ENCODE measurements at regions not wholly inside any gene's neighbourhood (a gene's known extent, or its start where the extent isn't known, plus 50 kb on each side); places are given as distances from the start of the nearest gene placed in this dataset.
A peak's percentile ranks its signal among the peaks of the same experiment; 100 is the strongest.
"Not testable (repeated sequence)": the region's sequence is repeated elsewhere in the genome, so short reads cannot be mapped to it uniquely, and the experiment has no call there.

GRCh38 chr3:176651622-176652021 is 545.7 kb downstream of the TBL1XR1 start:
- FAIRE-seq = no peak

GRCh38 chr3:176650478-176650877 is 546.8 kb downstream of the TBL1XR1 start:
- DNase-seq (ENCODE audit: low spot score) = peak; percentile 2

More at GRCh38 chr3:176651622-176652021, 545.7 kb downstream of the TBL1XR1 start:
- DNase-seq (ENCODE audit: low spot score) = no peak

GRCh38 chr3:176647987-176648386 is 549.3 kb downstream of the TBL1XR1 start:
- no peak for FAIRE-seq
- DNase-seq (ENCODE audit: low spot score) = no peak

More at GRCh38 chr3:176650478-176650877, 546.8 kb downstream of the TBL1XR1 start:
- no peak for FAIRE-seq

- FAIRE-seq (no peak), DNase-seq (ENCODE audit: low spot score) (peak; percentile 5)
Measured at GRCh38 chr3:176633511-176633910, 563.8 kb downstream of the TBL1XR1 start.

- FAIRE-seq (no peak), DNase-seq (ENCODE audit: low spot score) (no peak)
Measured at GRCh38 chr3:176632925-176633324, 564.4 kb downstream of the TBL1XR1 start.

GRCh38 chr3:176631165-176631564 is 566.1 kb downstream of the TBL1XR1 start:
- FAIRE-seq = no peak

GRCh38 chr3:176628101-176628639 is 569.1 kb downstream of the TBL1XR1 start:
- FAIRE-seq (no peak), DNase-seq (ENCODE audit: low spot score) (no peak)

More at GRCh38 chr3:176631165-176631564, 566.1 kb downstream of the TBL1XR1 start:
- no peak for DNase-seq (ENCODE audit: low spot score)

- DNase-seq (ENCODE audit: low spot score) (no peak), FAIRE-seq (no peak)
Measured at GRCh38 chr3:176623468-176624150, 573.7 kb downstream of the TBL1XR1 start.

- DNase-seq (ENCODE audit: low spot score) (no peak), FAIRE-seq (no peak)
Measured at GRCh38 chr3:176619833-176620232, 577.4 kb downstream of the TBL1XR1 start.

GRCh38 chr3:176615826-176616225 is 581.5 kb downstream of the TBL1XR1 start:
- no peak for FAIRE-seq

GRCh38 chr3:176611703-176612102 is 585.6 kb downstream of the TBL1XR1 start:
- FAIRE-seq = no peak

More at GRCh38 chr3:176615826-176616225, 581.5 kb downstream of the TBL1XR1 start:
- no peak for DNase-seq (ENCODE audit: low spot score)

GRCh38 chr3:176609361-176609760 is 587.9 kb downstream of the TBL1XR1 start:
- FAIRE-seq = no peak
- DNase-seq (ENCODE audit: low spot score) = no peak

More at GRCh38 chr3:176611703-176612102, 585.6 kb downstream of the TBL1XR1 start:
- DNase-seq (ENCODE audit: low spot score) = no peak

- FAIRE-seq; DNase-seq (ENCODE audit: low spot score): not testable (repeated sequence)
Measured at GRCh38 chr3:176605553-176605952, 591.7 kb downstream of the TBL1XR1 start.

GRCh38 chr3:176595307-176595706 is 602.0 kb downstream of the TBL1XR1 start:
- DNase-seq (ENCODE audit: low spot score) (no peak), FAIRE-seq (no peak)

- DNase-seq (ENCODE audit: low spot score) (no peak), FAIRE-seq (no peak)
Measured at GRCh38 chr3:176590722-176591121, 606.6 kb downstream of the TBL1XR1 start.

GRCh38 chr3:176587089-176587488 is 610.2 kb downstream of the TBL1XR1 start:
- DNase-seq (ENCODE audit: low spot score) = no peak

GRCh38 chr3:176584413-176585176 is 612.7 kb downstream of the TBL1XR1 start:
- no peak for FAIRE-seq
- DNase-seq (ENCODE audit: low spot score) = no peak

More at GRCh38 chr3:176587089-176587488, 610.2 kb downstream of the TBL1XR1 start:
- FAIRE-seq = no peak

GRCh38 chr3:176583956-176584355 is 613.3 kb downstream of the TBL1XR1 start:
- DNase-seq (ENCODE audit: low spot score) (no peak), FAIRE-seq (no peak)

GRCh38 chr3:176581589-176581988 is 615.7 kb downstream of the TBL1XR1 start:
- FAIRE-seq = no peak
- no peak for DNase-seq (ENCODE audit: low spot score)

- no peak for FAIRE-seq
- peak; percentile 3 for DNase-seq (ENCODE audit: low spot score)
Measured at GRCh38 chr3:176579711-176580185, 617.5 kb downstream of the TBL1XR1 start.

- no peak for DNase-seq (ENCODE audit: low spot score)
- FAIRE-seq = no peak
Measured at GRCh38 chr3:176578316-176578715, 619.0 kb downstream of the TBL1XR1 start.

GRCh38 chr3:176577447-176577846 is 619.8 kb downstream of the TBL1XR1 start:
- no peak for DNase-seq (ENCODE audit: low spot score)
- no peak for FAIRE-seq
